Uterus (tissue), 3 donors: ENCODE measurements at regions not wholly inside any gene's neighbourhood (a gene's known extent, or its start where the extent isn't known, plus 50 kb on each side); places are given as distances from the start of the nearest gene placed in this dataset.

Source experiments
- DNase-seq, 2 donors: peaks; one replicate each; pipeline ENCODE4 v3.0.0-alpha.2; 2019 to 2020
- H3K27ac ChIP-seq, 2 donors: fragments of 200-600 bp; sonication (generic); 1 replicate in 1 of 2; 2 replicates in 1 of 2; pipeline ENCODE4 v1.5.1; 2016 to 2018
- H3K27me3 ChIP-seq, 2 donors: fragments of 200-600 bp; sonication (generic); one replicate each; pipeline ENCODE4 v1.5.1; 2018 to 2019; ENCODE audit warnings: control low read depth in 1 of 2
- H3K36me3 ChIP-seq, 2 donors: fragments of 200-600 bp; sonication (generic); one replicate each; pipeline ENCODE4 v1.5.1; 2019; ENCODE audit warnings: control low read depth in 1 of 2
- H3K4me1 ChIP-seq, 2 donors: fragments of 200-600 bp; sonication (generic); one replicate each; pipeline ENCODE4 v1.5.1; 2018 to 2019; ENCODE audit warnings: control low read depth in 1 of 2
- H3K4me3 ChIP-seq, 2 donors: fragments of 200-600 bp; sonication (generic); 1 replicate in 1 of 2; 2 replicates in 1 of 2; pipeline ENCODE4 v1.5.1; 2018 to 2019; ENCODE audit warnings: mild to moderate bottlenecking in 1 of 2
- H3K9me3 ChIP-seq, 2 donors: fragments of 200-600 bp; sonication (generic); one replicate each; pipeline ENCODE4 v1.5.1; 2019; ENCODE audit warnings: control low read depth in 1 of 2
- CTCF ChIP-seq, 4 experiments: fragments of 200-600 bp in 2 of 4; fragments of 450-650 bp in 2 of 4; sonication (generic) in 2 of 4; IDR thresholded peaks; one replicate each; pipeline ENCODE4 v1.5.1; 2016 to 2019; ENCODE audit warnings: antibody characterized with exemption in 4 of 4, mild to moderate bottlenecking in 2 of 4, moderate library complexity in 1 of 4
- POLR2A ChIP-seq, 2 donors: fragments of 450-650 bp; IDR thresholded peaks; one replicate each; pipeline ENCODE4 v1.6.1; 2016; ENCODE audit warnings: antibody characterized with exemption in 2 of 2, mild to moderate bottlenecking in 1 of 2, moderate library complexity in 1 of 2
- intact Hi-C: fragments of 100-400 bp; cut with DNase I; formaldehyde crosslinking; loops from one replicate; pipeline ENCODE4 v1.15.1; 2023; ENCODE audit warnings: low total_unique reads
- donor health status: DM: yes; HTN: yes; CAD: no.

GRCh38 chr6:4571011-4571410 is 205.2 kb upstream of the CDYL start:
- no peak overlapping the region for H3K27ac ChIP-seq
- H3K36me3 ChIP-seq = no peaks in the 10 kb centered on the region
- no peak for TF ChIP-seq POLR2A (IDR thresholded peaks at IDR 0.05)
- no peak for TF ChIP-seq CTCF (IDR thresholded peaks at IDR 0.05)
- no peaks in the 10 kb centered on the region for H3K4me1 ChIP-seq
- no peaks in the 10 kb centered on the region for H3K27me3 ChIP-seq
- intact Hi-C loops = no loop called here
- peaks cover 0 to 16% of the 10 kb centered on the region in 2 donors for H3K9me3 ChIP-seq
- no peak overlapping the region for H3K4me3 ChIP-seq
- DNase-seq = no peak

GRCh38 chr6:4568138-4568537 is 208.1 kb upstream of the CDYL start:
- no peaks in the 10 kb centered on the region for H3K4me1 ChIP-seq
- no peak overlapping the region for H3K27ac ChIP-seq
- TF ChIP-seq CTCF (IDR thresholded peaks at IDR 0.05) (no peak), POLR2A (IDR thresholded peaks at IDR 0.05) (no peak)
- H3K36me3 ChIP-seq = no peaks in the 10 kb centered on the region
- intact Hi-C loops = no loop called here
- H3K4me3 ChIP-seq = no peak overlapping the region
- peaks cover 0 to 16% of the 10 kb centered on the region in 2 donors for H3K9me3 ChIP-seq
- no peaks in the 10 kb centered on the region for H3K27me3 ChIP-seq
- no peak for DNase-seq

- H3K27me3 ChIP-seq = no peaks in the 10 kb centered on the region
- DNase-seq = no peak
- intact Hi-C loops = no loop called here
- no peak overlapping the region for H3K27ac ChIP-seq
- no peaks in the 10 kb centered on the region for H3K36me3 ChIP-seq
- no peak overlapping the region for H3K4me3 ChIP-seq
- peaks cover 0 to 16% of the 10 kb centered on the region in 2 donors for H3K9me3 ChIP-seq
- no peak for TF ChIP-seq CTCF (IDR thresholded peaks at IDR 0.05)
- TF ChIP-seq POLR2A (IDR thresholded peaks at IDR 0.05) = no peak
- no peaks in the 10 kb centered on the region for H3K4me1 ChIP-seq
These were observed 209.1 kb upstream of the CDYL start for GRCh38 chr6:4567141-4567540.

- DNase-seq = no peak
- TF ChIP-seq POLR2A (IDR thresholded peaks at IDR 0.05) (no peak), CTCF (IDR thresholded peaks at IDR 0.05) (no peak)
These were observed 210.6 kb upstream of the CDYL start for GRCh38 chr6:4565301-4566250.

GRCh38 chr6:4564801-4565271 is 211.4 kb upstream of the CDYL start:
- intact Hi-C loops = no loop called here
- Histone ChIP-seq H3K27ac (no peak overlapping the region), H3K4me3 (no peak overlapping the region), H3K36me3 (no peaks in the 10 kb centered on the region), H3K27me3 (no peaks in the 10 kb centered on the region), H3K4me1 (no peaks in the 10 kb centered on the region), H3K9me3 (peaks cover 0 to 2% of the 10 kb centered on the region in 2 donors)
- TF ChIP-seq CTCF (IDR thresholded peaks at IDR 0.05) = no peak
- no peak for TF ChIP-seq POLR2A (IDR thresholded peaks at IDR 0.05)
- no peak for DNase-seq

More at GRCh38 chr6:4565301-4566250, 210.6 kb upstream of the CDYL start:
- H3K4me1 ChIP-seq = no peaks in the 10 kb centered on the region
- H3K27ac ChIP-seq = no peak overlapping the region
- no peaks in the 10 kb centered on the region for H3K36me3 ChIP-seq
- H3K27me3 ChIP-seq = no peaks in the 10 kb centered on the region
- intact Hi-C loops = no loop called here
- H3K4me3 ChIP-seq = no peak overlapping the region
- peaks cover 0 to 3% of the 10 kb centered on the region in 2 donors for H3K9me3 ChIP-seq
